Testis (tissue), 2 donors: ENCODE measurements at regions not wholly inside any gene's neighbourhood (a gene's known extent, or its start where the extent isn't known, plus 50 kb on each side); places are given as distances from the start of the nearest gene placed in this dataset.

ENCODE experiments used
- DNase-seq: peaks from one replicate; pipeline ENCODE4 v3.0.0-alpha.2; 2019
- H3K27ac ChIP-seq, 2 donors: fragments of 200-600 bp; sonication (generic); one replicate each; pipeline ENCODE4 v1.5.1; 2019
- H3K27me3 ChIP-seq: fragments of 200-600 bp; sonication (generic); one replicate; pipeline ENCODE4 v1.5.1; 2019
- H3K36me3 ChIP-seq: fragments of 200-600 bp; sonication (generic); one replicate; pipeline ENCODE4 v1.5.1; 2017; ENCODE audit warnings: low read depth; ENCODE audit errors: missing control alignments
- H3K4me1 ChIP-seq: fragments of 200-600 bp; sonication (generic); one replicate; pipeline ENCODE4 v1.5.1; 2019
- H3K4me3 ChIP-seq, 2 donors: fragments of 200-600 bp; sonication (generic); one replicate each; pipeline ENCODE4 v1.5.1; 2017 to 2019
- H3K9me3 ChIP-seq: fragments of 200-600 bp; sonication (generic); one replicate; pipeline ENCODE4 v1.5.1; 2017
- POLR2A ChIP-seq: fragments of 450-650 bp; IDR thresholded peaks from one replicate; pipeline ENCODE4 v1.6.1; 2017; ENCODE audit warnings: antibody characterized with exemption, mild to moderate bottlenecking, moderate library complexity
- WGBS, 2 donors: methylation state at CpG; one replicate each; pipeline ENCODE4 v1.1.5; 2018; 5-methylcytosine and 5-hydroxymethylcytosine counted together
- intact Hi-C: fragments of 100-400 bp; cut with DNase I; formaldehyde crosslinking; loops from one replicate; pipeline ENCODE4 v1.15.1; 2023; ENCODE audit warnings: low total_unique reads
- microRNA-seq, 2 donors: library from miRNA; unstranded; fragments of <30 nt; microRNA quantifications; one replicate each; pipeline ENCODE4, GENCODE V29; 2016; ENCODE audit warnings: borderline number of aligned reads in 2 of 2, borderline replicate concordance in 1 of 2
- small RNA-seq, 2 donors: library from RNA; depleted of rRNA; stranded (forward); fragments of <200 nt; gene quantifications; one replicate each; pipeline ENCODE3, GENCODE V24; 2016
- TF ChIP-seq, protein P1 (sequence below), 3 experiments: fragments of 450-650 bp in 2 of 3; fragments of 200-600 bp in 1 of 3; sonication (generic) in 1 of 3; IDR thresholded peaks; one replicate each; pipeline ENCODE4 v1.5.1; 2016 to 2019; ENCODE audit warnings: antibody characterized with exemption in 3 of 3, mild to moderate bottlenecking in 2 of 3, moderate library complexity in 1 of 3

- Histone ChIP-seq H3K4me1 (no peaks in the 10 kb centered on the region), H3K27ac (no peak overlapping the region), H3K9me3 (no peaks in the 10 kb centered on the region), H3K4me3 (no peak overlapping the region), H3K27me3 (no peaks in the 10 kb centered on the region), H3K36me3 (no peaks in the 10 kb centered on the region)
- 45 to 52% methylated on average over 4 of the region's 4 CpGs for WGBS, 2 donors
- intact Hi-C loops, result no loop called here
- DNase-seq, result no peak
- TF ChIP-seq, protein P1, sequence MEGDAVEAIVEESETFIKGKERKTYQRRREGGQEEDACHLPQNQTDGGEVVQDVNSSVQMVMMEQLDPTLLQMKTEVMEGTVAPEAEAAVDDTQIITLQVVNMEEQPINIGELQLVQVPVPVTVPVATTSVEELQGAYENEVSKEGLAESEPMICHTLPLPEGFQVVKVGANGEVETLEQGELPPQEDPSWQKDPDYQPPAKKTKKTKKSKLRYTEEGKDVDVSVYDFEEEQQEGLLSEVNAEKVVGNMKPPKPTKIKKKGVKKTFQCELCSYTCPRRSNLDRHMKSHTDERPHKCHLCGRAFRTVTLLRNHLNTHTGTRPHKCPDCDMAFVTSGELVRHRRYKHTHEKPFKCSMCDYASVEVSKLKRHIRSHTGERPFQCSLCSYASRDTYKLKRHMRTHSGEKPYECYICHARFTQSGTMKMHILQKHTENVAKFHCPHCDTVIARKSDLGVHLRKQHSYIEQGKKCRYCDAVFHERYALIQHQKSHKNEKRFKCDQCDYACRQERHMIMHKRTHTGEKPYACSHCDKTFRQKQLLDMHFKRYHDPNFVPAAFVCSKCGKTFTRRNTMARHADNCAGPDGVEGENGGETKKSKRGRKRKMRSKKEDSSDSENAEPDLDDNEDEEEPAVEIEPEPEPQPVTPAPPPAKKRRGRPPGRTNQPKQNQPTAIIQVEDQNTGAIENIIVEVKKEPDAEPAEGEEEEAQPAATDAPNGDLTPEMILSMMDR (IDR thresholded peaks at IDR 0.05), result no peak
- TF ChIP-seq POLR2A, result no peak
Observed at GRCh38 chr2:58291726-58292438, 50.8 kb upstream of the FANCL start.

Small RNA genes in the stretch of these regions (microRNA-seq; reads per million reads assigned to microRNA genes)
- gene MIR4432, result 0 reads per million in 2 donors

Small RNA genes in the stretch of these regions (small RNA-seq; reads per million reads assigned to genes)
- gene AC007179.3, result 0 reads per million in 2 donors
- gene MIR4432, result 0 reads per million in 2 donors
- gene RNA5SP94, result 0 reads per million in 2 donors
- 0 reads per million in 2 donors for gene RNU1-32P
- gene RNU6-508P, result 0 reads per million in 2 donors
